Activated naive CD4-positive, alpha-beta T cell treated with anti-CD3 and anti-CD28 coated beads for 36 hours (primary cell): ENCODE measurements at regions not wholly inside any gene's neighbourhood (a gene's known extent, or its start where the extent isn't known, plus 50 kb on each side); places are given as distances from the start of the nearest gene placed in this dataset.
A peak's percentile ranks its signal among the peaks of the same experiment; 100 is the strongest.

Experiments
- CTCF ChIA-PET: fragments of 350-600 bp; sonication (Branson Sonifier 250); formaldehyde crosslinking; loops from one replicate; lab custom pipeline; 2021; ENCODE audit warnings: antibody characterized with exemption; lab: Charles Lee
- DNase-seq: peaks from one replicate; pipeline ENCODE4 v3.0.0-alpha.2; 2020
- H3K27ac Mint-ChIP-seq: one replicate; pipeline ENCODE4 v1.8.0; 2021; ENCODE audit warnings: mild to moderate bottlenecking, mixed read lengths
- H3K27me3 Mint-ChIP-seq: one replicate; pipeline ENCODE4 v1.8.0; 2021; ENCODE audit warnings: low read depth, mixed read lengths
- H3K36me3 Mint-ChIP-seq: one replicate; pipeline ENCODE4 v1.8.0; 2021; ENCODE audit warnings: low read depth, mixed read lengths
- H3K4me1 Mint-ChIP-seq: one replicate; pipeline ENCODE4 v1.8.0; 2021; ENCODE audit warnings: low read depth, mixed read lengths
- H3K4me3 Mint-ChIP-seq: one replicate; pipeline ENCODE4 v1.8.0; 2021; ENCODE audit warnings: mild to moderate bottlenecking, moderate library complexity, mixed read lengths
- H3K9me3 Mint-ChIP-seq: one replicate; pipeline ENCODE4 v1.8.0; 2021; ENCODE audit warnings: mixed read lengths
- intact Hi-C: fragments of 100-400 bp; cut with micrococcal nuclease; formaldehyde crosslinking; loops from one replicate; pipeline ENCODE4 v1.15.1; 2023

GRCh38 chr17:36697903-36698530 lies 96.6 kb downstream of the MRM1 start:
- DNase-seq = no peak
- Mint-ChIP-seq H3K27ac (no peak overlapping the region), H3K4me3 (no peak overlapping the region), H3K27me3 (peaks cover 25% of the 10 kb centered on the region), H3K9me3 (no peaks in the 10 kb centered on the region), H3K36me3 (no peaks in the 10 kb centered on the region), H3K4me1 (no peaks in the 10 kb centered on the region)
- intact Hi-C loops = no loop called here
- CTCF ChIA-PET = no interaction called here

GRCh38 chr17:36701429-36702099 lies 100.2 kb downstream of the MRM1 start:
- CTCF ChIA-PET = no interaction called here
- H3K9me3 Mint-ChIP-seq = no peaks in the 10 kb centered on the region
- peaks cover 44% of the 10 kb centered on the region for H3K27me3 Mint-ChIP-seq
- H3K4me3 Mint-ChIP-seq = no peak overlapping the region
- intact Hi-C loops = no loop called here
- no peak for DNase-seq
- H3K4me1 Mint-ChIP-seq = peaks cover 5% of the 10 kb centered on the region
- H3K27ac Mint-ChIP-seq = no peak overlapping the region
- no peaks in the 10 kb centered on the region for H3K36me3 Mint-ChIP-seq

GRCh38 chr17:36702636-36703035 lies 101.3 kb downstream of the MRM1 start:
- peaks cover 44% of the 10 kb centered on the region for H3K27me3 Mint-ChIP-seq
- intact Hi-C loops = no loop called here
- no peak overlapping the region for H3K27ac Mint-ChIP-seq
- no peak for DNase-seq
- CTCF ChIA-PET = no interaction called here
- no peaks in the 10 kb centered on the region for H3K36me3 Mint-ChIP-seq
- peaks cover 5% of the 10 kb centered on the region for H3K4me1 Mint-ChIP-seq
- no peak overlapping the region for H3K4me3 Mint-ChIP-seq
- H3K9me3 Mint-ChIP-seq = no peaks in the 10 kb centered on the region

- H3K4me3 Mint-ChIP-seq = no peak overlapping the region
- peaks cover 5% of the 10 kb centered on the region for H3K4me1 Mint-ChIP-seq
- no peaks in the 10 kb centered on the region for H3K9me3 Mint-ChIP-seq
- peaks cover 39% of the 10 kb centered on the region for H3K27me3 Mint-ChIP-seq
- intact Hi-C loops = loop anchor here (1.0 kb wide), 1 partner anchor 75 kb away; no protein-coding TSS in a partner anchor
- DNase-seq = peak; percentile 65
- CTCF ChIA-PET = interaction anchor here (0.6 kb wide), 1 partner anchor 310 kb away, joined by 4 read pairs; no protein-coding TSS in a partner anchor
- no peaks in the 10 kb centered on the region for H3K36me3 Mint-ChIP-seq
- H3K27ac Mint-ChIP-seq = no peak overlapping the region
These were observed 102.5 kb downstream of the MRM1 start for GRCh38 chr17:36703860-36704266.

- H3K36me3 Mint-ChIP-seq = no peaks in the 10 kb centered on the region
- intact Hi-C loops = loop anchor here (5.0 kb wide), 2 partner anchors 48 to 63 kb away; no protein-coding TSS in a partner anchor
- H3K9me3 Mint-ChIP-seq = no peaks in the 10 kb centered on the region
- DNase-seq = no peak
- no peak overlapping the region for H3K27ac Mint-ChIP-seq
- H3K27me3 Mint-ChIP-seq = peaks cover 36% of the 10 kb centered on the region
- CTCF ChIA-PET = interaction anchor here (0.6 to 2.5 kb wide), 5 partner anchors 17 to 412 kb away, joined by 3 to 17 read pairs (median 3); no protein-coding TSS in a partner anchor
- no peak overlapping the region for H3K4me3 Mint-ChIP-seq
- H3K4me1 Mint-ChIP-seq = peaks cover 5% of the 10 kb centered on the region
These were observed 104.0 kb downstream of the MRM1 start for GRCh38 chr17:36705283-36705795.

- Mint-ChIP-seq H3K4me3 (no peak overlapping the region), H3K4me1 (peaks cover 5% of the 10 kb centered on the region), H3K36me3 (no peaks in the 10 kb centered on the region), H3K27ac (no peak overlapping the region), H3K27me3 (peaks cover 31% of the 10 kb centered on the region), H3K9me3 (no peaks in the 10 kb centered on the region)
- CTCF ChIA-PET = interaction anchor here (0.6 to 2.5 kb wide), 10 partner anchors 12 to 411 kb away, joined by 3 to 17 read pairs (median 3); no protein-coding TSS in a partner anchor
- intact Hi-C loops = loop anchor here (1.0 to 5.0 kb wide), 5 partner anchors 49 to 341 kb away; partner anchors contain the start of gene AATF
- peak; percentile 70 for DNase-seq
These were observed 104.7 kb downstream of the MRM1 start for GRCh38 chr17:36705874-36706731.

- Mint-ChIP-seq H3K9me3 (no peaks in the 10 kb centered on the region), H3K4me1 (peaks cover 5% of the 10 kb centered on the region), H3K27me3 (peaks cover 21% of the 10 kb centered on the region), H3K36me3 (no peaks in the 10 kb centered on the region), H3K4me3 (no peak overlapping the region), H3K27ac (no peak overlapping the region)
- CTCF ChIA-PET = interaction anchor here (0.9 to 1.5 kb wide), 2 partner anchors 15 to 372 kb away, joined by 3 read pairs; no protein-coding TSS in a partner anchor
- intact Hi-C loops = loop anchor here (5.0 kb wide), 2 partner anchors 51 to 66 kb away; no protein-coding TSS in a partner anchor
- DNase-seq = no peak
These were observed 106.5 kb downstream of the MRM1 start for GRCh38 chr17:36707904-36708303.

- no peak overlapping the region for H3K4me3 Mint-ChIP-seq
- intact Hi-C loops = no loop called here
- CTCF ChIA-PET = no interaction called here
- no peaks in the 10 kb centered on the region for H3K9me3 Mint-ChIP-seq
- DNase-seq = no peak
- no peaks in the 10 kb centered on the region for H3K36me3 Mint-ChIP-seq
- no peaks in the 10 kb centered on the region for H3K4me1 Mint-ChIP-seq
- no peak overlapping the region for H3K27ac Mint-ChIP-seq
- H3K27me3 Mint-ChIP-seq = no peaks in the 10 kb centered on the region
These were observed 113.4 kb downstream of the MRM1 start for GRCh38 chr17:36714789-36715188.

GRCh38 chr17:36715951-36716350 lies 114.6 kb downstream of the MRM1 start:
- Mint-ChIP-seq H3K9me3 (no peaks in the 10 kb centered on the region), H3K36me3 (no peaks in the 10 kb centered on the region), H3K4me3 (no peak overlapping the region), H3K27me3 (no peaks in the 10 kb centered on the region), H3K4me1 (peaks cover 2% of the 10 kb centered on the region), H3K27ac (no peak overlapping the region)
- intact Hi-C loops = no loop called here
- no peak for DNase-seq
- CTCF ChIA-PET = no interaction called here

- Mint-ChIP-seq H3K27me3 (no peaks in the 10 kb centered on the region), H3K9me3 (no peaks in the 10 kb centered on the region), H3K4me3 (no peak overlapping the region), H3K36me3 (no peaks in the 10 kb centered on the region), H3K27ac (no peak overlapping the region), H3K4me1 (peaks cover 12% of the 10 kb centered on the region)
- CTCF ChIA-PET = no interaction called here
- DNase-seq = no peak
- intact Hi-C loops = no loop called here
These were observed 115.7 kb downstream of the MRM1 start for GRCh38 chr17:36717088-36717487.

GRCh38 chr17:36720131-36720530 lies 118.7 kb downstream of the MRM1 start:
- peaks cover 24% of the 10 kb centered on the region for H3K4me1 Mint-ChIP-seq
- no peaks in the 10 kb centered on the region for H3K27me3 Mint-ChIP-seq
- CTCF ChIA-PET = interaction anchor here (0.8 to 1.9 kb wide), 3 partner anchors 38 to 117 kb away, joined by 3 to 6 read pairs (median 4); no protein-coding TSS in a partner anchor
- H3K4me3 Mint-ChIP-seq = no peak overlapping the region
- DNase-seq = no peak
- H3K9me3 Mint-ChIP-seq = no peaks in the 10 kb centered on the region
- H3K27ac Mint-ChIP-seq = no peak overlapping the region
- H3K36me3 Mint-ChIP-seq = no peaks in the 10 kb centered on the region
- intact Hi-C loops = loop anchor here (2.0 to 5.0 kb wide), 3 partner anchors 45 to 173 kb away; no protein-coding TSS in a partner anchor
